Keratinocyte (primary cell): ENCODE measurements at regions not wholly inside any gene's neighbourhood (a gene's known extent, or its start where the extent isn't known, plus 50 kb on each side); places are given as distances from the start of the nearest gene placed in this dataset.

Experiments
- DNase-seq: peaks from one replicate; pipeline ENCODE4 v3.0.0-alpha.2; 2011; ENCODE audit warnings: low read depth, missing footprints, low spot score
- FAIRE-seq: peaks from 2 replicates; lab custom pipeline; 2011; peaks lifted over from hg19 to GRCh38; lab: Jason Lieb, UNC
- H2AFZ ChIP-seq: 2 replicates; pipeline ENCODE4 v1.6.0; 2012; ENCODE audit warnings: low read length, control low read depth, inconsistent platforms; ENCODE audit not compliant: control insufficient read depth
- H3K27ac ChIP-seq: 2 replicates; pipeline ENCODE4 v1.5.1; 2011; ENCODE audit warnings: low read length; ENCODE audit not compliant: control insufficient read depth, insufficient read depth
- H3K27me3 ChIP-seq: 3 replicates; pipeline ENCODE4 v1.6.0; 2011; ENCODE audit warnings: low read length; ENCODE audit not compliant: control insufficient read depth, insufficient read depth; ENCODE audit errors: extremely low read depth
- H3K36me3 ChIP-seq, 2 experiments: 2 replicates in 1 of 2; 3 replicates in 1 of 2; pipeline ENCODE4 v1.5.1; 2011; ENCODE audit warnings: low read length in 2 of 2, mild to moderate bottlenecking in 1 of 2; ENCODE audit not compliant: control insufficient read depth in 2 of 2, insufficient read depth in 2 of 2; ENCODE audit errors: extremely low read depth in 1 of 2
- H3K4me1 ChIP-seq: 3 replicates; pipeline ENCODE4 v1.5.1; 2011; ENCODE audit warnings: low read length; ENCODE audit not compliant: control insufficient read depth, insufficient read depth; ENCODE audit errors: extremely low read depth
- H3K4me2 ChIP-seq: 3 replicates; pipeline ENCODE4 v1.6.0; 2011; ENCODE audit warnings: low read depth, low read length; ENCODE audit not compliant: control insufficient read depth, insufficient read depth; ENCODE audit errors: extremely low read depth
- H3K4me3 ChIP-seq, 3 experiments: fragments of 200-600 bp in 1 of 3; sonication (generic) in 1 of 3; 2 replicates in 2 of 3; 3 replicates in 1 of 3; pipeline ENCODE4 v1.5.1; 2011 to 2016; ENCODE audit warnings: low read length in 3 of 3, mild to moderate bottlenecking in 3 of 3, control low read depth in 2 of 3, inconsistent platforms in 1 of 3, low read depth in 1 of 3, mixed read lengths in 1 of 3, mixed run types in 1 of 3, moderate library complexity in 1 of 3; ENCODE audit not compliant: control insufficient read depth in 2 of 3, insufficient read depth in 2 of 3; ENCODE audit errors: extremely low read depth in 1 of 3
- H3K79me2 ChIP-seq: 2 replicates; pipeline ENCODE4 v1.6.0; 2012; ENCODE audit warnings: low read length; ENCODE audit not compliant: control insufficient read depth, insufficient read depth
- H3K9ac ChIP-seq: 3 replicates; pipeline ENCODE4 v1.6.0; 2011; ENCODE audit warnings: low read length; ENCODE audit not compliant: control insufficient read depth, insufficient read depth; ENCODE audit errors: extremely low read depth
- H3K9me1 ChIP-seq: 3 replicates; pipeline ENCODE4 v1.6.0; 2011; ENCODE audit warnings: low read length; ENCODE audit not compliant: control insufficient read depth, insufficient read depth; ENCODE audit errors: extremely low read depth
- H3K9me3 ChIP-seq: 2 replicates; pipeline ENCODE4 v1.5.1; 2012; ENCODE audit warnings: low read depth, low read length; ENCODE audit not compliant: control insufficient read depth
- H4K20me1 ChIP-seq: 3 replicates; pipeline ENCODE4 v1.6.0; 2011; ENCODE audit warnings: low read length; ENCODE audit not compliant: control insufficient read depth, insufficient read depth; ENCODE audit errors: extremely low read depth
- EZH2 ChIP-seq: IDR thresholded peaks from one replicate; pipeline ENCODE4 v1.6.1; 2012; ENCODE audit warnings: inconsistent platforms, mild to moderate bottlenecking, low read length, moderate library complexity
- dilution Hi-C: fragments of 300-500 bp; cut with MboI; formaldehyde crosslinking; loops from one replicate; pipeline ENCODE4 v1.7.0; 2020; ENCODE audit warnings: low sequenced_read_pairs; ENCODE audit not compliant: extremely low pct_ligation_motif_present
- TF ChIP-seq, protein P1 (sequence below), 3 experiments: IDR thresholded peaks in 1 of 3; conservative IDR thresholded peaks in 1 of 3; optimal IDR thresholded peaks in 1 of 3; 2 replicates in 2 of 3; 3 replicates in 1 of 3; pipeline versions ENCODE3 to v1.5.1; 2011; ENCODE audit warnings: low read length in 3 of 3, mild to moderate bottlenecking in 3 of 3, moderate library complexity in 2 of 3, control low read depth in 1 of 3, inconsistent platforms in 1 of 3; ENCODE audit not compliant: insufficient read depth in 2 of 3; ENCODE audit errors: extremely low read depth in 1 of 3

DNA sequence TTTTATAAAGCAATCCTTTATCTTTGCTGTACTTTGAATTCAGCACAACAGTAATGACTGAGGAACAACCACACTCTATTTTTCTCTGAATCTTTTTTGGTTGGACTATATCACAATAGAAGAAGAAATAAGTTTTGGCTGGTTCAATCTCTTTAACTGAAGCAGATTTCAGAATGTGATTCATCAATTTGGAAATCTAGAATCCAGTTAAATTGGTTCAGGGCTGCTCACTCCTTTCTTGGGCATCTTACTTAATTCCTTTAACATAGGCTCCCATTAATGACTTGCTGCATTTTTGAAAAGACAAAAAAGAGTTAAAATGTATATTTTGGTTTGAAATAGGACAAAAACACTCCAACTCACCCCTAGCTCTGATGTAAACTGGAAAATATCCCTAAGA, 688.3 kb upstream of the NECTIN3 start:
- Histone ChIP-seq H3K4me1 (no peaks in the 10 kb centered on the region), H3K4me2 (no peak overlapping the region), H4K20me1 (no peaks in the 10 kb centered on the region), H3K79me2 (no peaks in the 10 kb centered on the region), H3K9me1 (no peaks in the 10 kb centered on the region), H2AFZ (no peak overlapping the region), H3K9ac (no peak overlapping the region), H3K9me3 (no peaks in the 10 kb centered on the region), H3K27ac (no peak overlapping the region), H3K4me3 (no peak overlapping the region), H3K27me3 (no peaks in the 10 kb centered on the region), H3K36me3 (no peaks in the 10 kb centered on the region)
- TF ChIP-seq, protein P1, sequence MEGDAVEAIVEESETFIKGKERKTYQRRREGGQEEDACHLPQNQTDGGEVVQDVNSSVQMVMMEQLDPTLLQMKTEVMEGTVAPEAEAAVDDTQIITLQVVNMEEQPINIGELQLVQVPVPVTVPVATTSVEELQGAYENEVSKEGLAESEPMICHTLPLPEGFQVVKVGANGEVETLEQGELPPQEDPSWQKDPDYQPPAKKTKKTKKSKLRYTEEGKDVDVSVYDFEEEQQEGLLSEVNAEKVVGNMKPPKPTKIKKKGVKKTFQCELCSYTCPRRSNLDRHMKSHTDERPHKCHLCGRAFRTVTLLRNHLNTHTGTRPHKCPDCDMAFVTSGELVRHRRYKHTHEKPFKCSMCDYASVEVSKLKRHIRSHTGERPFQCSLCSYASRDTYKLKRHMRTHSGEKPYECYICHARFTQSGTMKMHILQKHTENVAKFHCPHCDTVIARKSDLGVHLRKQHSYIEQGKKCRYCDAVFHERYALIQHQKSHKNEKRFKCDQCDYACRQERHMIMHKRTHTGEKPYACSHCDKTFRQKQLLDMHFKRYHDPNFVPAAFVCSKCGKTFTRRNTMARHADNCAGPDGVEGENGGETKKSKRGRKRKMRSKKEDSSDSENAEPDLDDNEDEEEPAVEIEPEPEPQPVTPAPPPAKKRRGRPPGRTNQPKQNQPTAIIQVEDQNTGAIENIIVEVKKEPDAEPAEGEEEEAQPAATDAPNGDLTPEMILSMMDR (optimal IDR thresholded peaks at IDR 0.05 in 1 of 3, IDR thresholded peaks at IDR 0.05 in 1 of 3, conservative IDR thresholded peaks at IDR 0.05 in 1 of 3; ENCODE audit: extremely low read depth in 1 of 3, insufficient read depth in 2 of 3, low read length in 3 of 3), result no peak
- no peak for TF ChIP-seq EZH2
- dilution Hi-C loops, result no loop called here
- DNase-seq (no peak), FAIRE-seq (no peak)

DNA sequence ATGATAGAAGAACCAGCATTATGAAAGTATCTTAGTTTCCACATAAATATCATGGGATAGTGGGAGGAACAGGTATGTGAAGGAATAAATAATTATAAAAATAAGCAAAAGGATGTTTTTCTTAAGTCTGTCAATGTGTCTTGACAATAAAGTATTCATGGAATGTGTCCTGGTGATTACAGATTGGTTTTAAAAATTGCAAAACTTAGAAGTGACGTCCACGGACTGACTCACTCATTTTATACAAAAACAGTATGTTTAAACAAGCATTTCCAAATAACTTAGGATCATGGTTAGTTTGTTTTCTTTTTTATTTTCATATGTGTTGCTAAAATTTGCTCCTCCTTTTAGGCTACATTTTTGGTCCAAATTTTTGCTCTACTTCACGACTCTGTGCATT, 687.0 kb upstream of the NECTIN3 start:
- H3K79me2 ChIP-seq, result no peaks in the 10 kb centered on the region
- FAIRE-seq (no peak), DNase-seq (no peak)
- no peaks in the 10 kb centered on the region for H3K9me3 ChIP-seq
- no peak overlapping the region for H3K4me3 ChIP-seq
- H4K20me1 ChIP-seq, result no peaks in the 10 kb centered on the region
- TF ChIP-seq, protein P1 (optimal IDR thresholded peaks at IDR 0.05 in 1 of 3, IDR thresholded peaks at IDR 0.05 in 1 of 3, conservative IDR thresholded peaks at IDR 0.05 in 1 of 3; ENCODE audit: extremely low read depth in 1 of 3, insufficient read depth in 2 of 3, low read length in 3 of 3), result no peak
- no peak for TF ChIP-seq EZH2
- no peaks in the 10 kb centered on the region for H3K9me1 ChIP-seq
- no peaks in the 10 kb centered on the region for H3K4me1 ChIP-seq
- no peak overlapping the region for H3K27ac ChIP-seq
- H3K4me2 ChIP-seq, result no peak overlapping the region
- no peaks in the 10 kb centered on the region for H3K36me3 ChIP-seq
- no peak overlapping the region for H3K9ac ChIP-seq
- H2AFZ ChIP-seq, result no peak overlapping the region
- dilution Hi-C loops, result no loop called here
- no peaks in the 10 kb centered on the region for H3K27me3 ChIP-seq
